HUES64 (cell line): ENCODE measurements at regions not wholly inside any gene's neighbourhood (a gene's known extent, or its start where the extent isn't known, plus 50 kb on each side); places are given as distances from the start of the nearest gene placed in this dataset.
A peak's percentile ranks its signal among the peaks of the same experiment; 100 is the strongest.

ENCODE experiments used
- H3K27ac ChIP-seq: 2 replicates; pipeline ENCODE4 v1.7.0; 2013; ENCODE audit warnings: low read depth, low read length, inconsistent platforms
- H3K27me3 ChIP-seq: 2 replicates; pipeline ENCODE4 v1.6.1; 2013; ENCODE audit warnings: mild to moderate bottlenecking, low read length; ENCODE audit not compliant: insufficient read depth
- H3K36me3 ChIP-seq: 2 replicates; pipeline ENCODE4 v1.6.1; 2013; ENCODE audit warnings: mild to moderate bottlenecking, low read length; ENCODE audit not compliant: insufficient read depth
- H3K4me1 ChIP-seq: 2 replicates; pipeline ENCODE4 v1.6.1; 2013; ENCODE audit warnings: mild to moderate bottlenecking, low read length, moderate library complexity; ENCODE audit not compliant: insufficient read depth
- H3K4me3 ChIP-seq: 2 replicates; pipeline ENCODE4 v1.5.1; 2013; ENCODE audit warnings: mild to moderate bottlenecking, low read length, moderate library complexity
- H3K9ac ChIP-seq: 2 replicates; pipeline ENCODE4 v1.6.1; 2013; ENCODE audit warnings: mild to moderate bottlenecking, low read depth, low read length
- H3K9me3 ChIP-seq: 2 replicates; pipeline ENCODE4 v1.6.1; 2013; ENCODE audit warnings: low read depth, low read length; ENCODE audit not compliant: insufficient read depth
- WGBS: fragments of 150-250, 120-280 bp; methylation state at CpG from one replicate; pipeline ENCODE4 v1.1.7; 2013; ENCODE audit warnings: missing lambda C conversion rate; 5-methylcytosine and 5-hydroxymethylcytosine counted together

DNA sequence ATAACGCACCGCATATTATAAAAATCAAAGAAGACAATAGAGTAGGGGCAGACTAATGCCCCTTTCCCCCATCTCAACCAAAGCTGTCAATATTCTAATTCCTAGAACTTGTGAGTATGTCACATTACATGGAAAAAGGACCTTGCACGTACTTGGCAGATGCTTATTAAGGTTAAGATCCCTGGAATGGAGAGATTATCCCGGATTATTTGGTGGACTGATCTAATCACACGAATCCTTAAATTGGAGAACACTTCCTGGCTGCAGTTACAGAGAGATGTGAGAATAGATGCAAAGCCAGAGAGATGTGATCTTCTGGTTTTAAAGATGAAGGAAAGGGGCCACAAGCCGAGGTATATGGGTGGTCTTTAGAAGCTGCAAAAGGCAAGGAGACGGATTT, 548.7 kb downstream of the SPRY1 start:
- WGBS, result 96% methylated on average over 5 of the region's 7 CpGs
- H3K9ac ChIP-seq, result no peak overlapping the region
- no peak overlapping the region for H3K27ac ChIP-seq
- no peaks in the 10 kb centered on the region for H3K9me3 ChIP-seq
- H3K4me1 ChIP-seq, result no peaks in the 10 kb centered on the region; the same call in 1 of the 2 replicates
- no peak overlapping the region for H3K4me3 ChIP-seq
- H3K27me3 ChIP-seq, result no peaks in the 10 kb centered on the region
- no peaks in the 10 kb centered on the region for H3K36me3 ChIP-seq

DNA sequence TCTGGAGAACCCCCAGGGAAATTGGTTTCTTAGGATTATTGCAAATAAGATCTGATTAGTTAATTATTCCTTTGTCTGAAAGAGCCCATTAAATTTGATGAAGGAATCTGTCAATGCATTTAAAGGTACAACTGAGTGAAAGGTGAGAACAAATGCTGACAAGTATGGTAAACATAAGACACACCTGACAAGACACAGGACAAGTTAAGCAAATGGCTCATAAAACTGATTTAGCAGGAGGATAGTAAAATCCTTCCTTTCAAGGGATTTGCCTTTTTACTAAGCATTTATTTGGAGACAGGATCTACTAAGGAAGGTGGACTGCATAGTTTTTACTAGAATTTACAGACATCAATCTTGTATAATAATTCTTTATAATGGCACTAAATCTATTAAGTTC, 553.9 kb downstream of the SPRY1 start:
- Histone ChIP-seq H3K4me1 (peaks cover 14% of the 10 kb centered on the region), H3K9me3 (no peaks in the 10 kb centered on the region; the same call in 1 of the 2 replicates), H3K4me3 (no peak overlapping the region), H3K36me3 (no peaks in the 10 kb centered on the region), H3K9ac (no peak overlapping the region), H3K27me3 (no peaks in the 10 kb centered on the region), H3K27ac (no peak overlapping the region)

DNA sequence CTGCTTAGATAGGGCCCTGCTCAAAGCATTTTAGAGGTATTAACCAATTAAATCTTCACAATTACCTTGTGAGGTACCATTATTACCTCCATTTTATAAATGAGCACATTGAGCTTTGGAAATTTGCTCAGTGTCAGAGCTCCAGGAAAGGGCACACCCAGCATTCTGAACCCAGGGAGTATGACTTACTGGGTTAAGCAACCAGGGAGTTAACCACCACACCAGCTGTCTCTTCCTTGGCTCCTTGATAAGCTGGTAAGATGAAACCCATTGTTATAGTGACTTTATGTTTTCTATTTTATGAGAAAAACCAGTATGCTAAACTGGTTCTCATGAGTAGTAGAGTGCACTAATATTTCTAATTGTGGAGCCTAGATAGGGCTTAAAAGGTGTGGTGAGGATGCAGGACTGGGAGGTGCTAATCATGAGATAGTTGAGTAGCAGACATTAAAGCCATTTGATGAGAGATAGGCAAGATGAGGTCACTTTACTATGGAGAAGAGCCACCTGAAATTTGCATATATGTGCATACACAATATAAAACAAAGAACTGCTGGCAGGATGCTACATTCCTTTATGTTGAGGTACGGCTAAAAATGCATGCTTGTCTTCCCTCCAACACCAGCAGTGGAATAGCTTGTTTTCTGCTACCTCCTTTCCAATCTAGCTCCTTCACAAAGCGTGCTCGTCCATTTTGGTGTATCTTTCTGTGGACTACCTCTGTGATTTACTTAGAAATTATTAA, 556.1 kb downstream of the SPRY1 start:
- H3K4me1 ChIP-seq, result peaks cover 14% of the 10 kb centered on the region
- H3K27ac ChIP-seq, result peak overlapping the region; percentile 66
- no peaks in the 10 kb centered on the region for H3K27me3 ChIP-seq
- 57% methylated on average over 3 of the region's 3 CpGs for WGBS
- no peaks in the 10 kb centered on the region; the same call in 1 of the 2 replicates for H3K9me3 ChIP-seq
- H3K36me3 ChIP-seq, result no peaks in the 10 kb centered on the region
- no peak overlapping the region for H3K4me3 ChIP-seq
- H3K9ac ChIP-seq, result no peak overlapping the region

DNA sequence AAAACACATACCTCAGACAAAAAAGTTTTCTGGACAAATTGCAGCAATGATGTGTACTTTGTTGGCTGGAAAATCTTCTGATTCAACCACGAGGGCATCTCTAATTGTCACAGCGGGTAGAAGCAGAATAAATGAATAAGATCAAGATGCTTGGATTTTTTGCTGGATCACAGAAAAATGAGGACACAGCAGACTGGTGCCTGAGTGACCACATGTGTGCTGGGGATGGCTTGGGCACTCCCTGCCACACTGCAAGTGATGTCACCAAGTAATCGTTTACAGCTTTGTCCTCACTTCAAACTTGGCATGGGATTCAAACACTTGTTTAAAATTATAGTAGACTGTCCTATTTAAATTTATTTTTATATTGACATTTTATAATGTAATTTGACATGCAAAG, 557.0 kb downstream of the SPRY1 start:
- Histone ChIP-seq H3K27ac (peak overlapping the region; percentile 66), H3K4me1 (peaks cover 14% of the 10 kb centered on the region), H3K9me3 (no peaks in the 10 kb centered on the region; the same call in 1 of the 2 replicates), H3K36me3 (no peaks in the 10 kb centered on the region), H3K4me3 (no peak overlapping the region), H3K27me3 (no peaks in the 10 kb centered on the region), H3K9ac (0 out of 2 replicates have a peak overlapping the region, but pooled peaks have one; percentile 7)
- 97% methylated on average over 3 of the region's 3 CpGs for WGBS

DNA sequence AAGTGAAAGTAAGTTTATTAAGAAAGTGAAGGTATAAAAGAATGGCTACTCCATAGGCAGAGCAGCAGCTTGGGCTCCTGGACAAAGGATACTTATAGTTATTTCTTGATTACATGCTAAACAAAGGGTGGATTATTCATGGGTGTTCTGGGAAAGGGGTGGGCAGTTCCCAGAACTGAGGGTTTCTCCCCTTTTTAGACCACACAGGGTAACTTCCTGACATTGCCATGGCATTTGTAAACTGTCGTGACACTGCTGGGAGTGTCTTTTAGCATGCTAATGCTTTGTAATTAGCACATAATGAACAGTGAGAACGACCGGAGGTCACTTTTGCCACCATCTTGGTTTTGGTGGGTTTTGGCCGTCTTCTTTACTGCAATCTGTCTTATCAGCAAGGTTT, 557.6 kb downstream of the SPRY1 start:
- 84% methylated on average over 4 of the region's 4 CpGs for WGBS
- H3K9ac ChIP-seq, result no peak overlapping the region
- no peak overlapping the region for H3K4me3 ChIP-seq
- H3K27me3 ChIP-seq, result no peaks in the 10 kb centered on the region
- H3K27ac ChIP-seq, result no peak overlapping the region
- H3K36me3 ChIP-seq, result no peaks in the 10 kb centered on the region
- peaks cover 14% of the 10 kb centered on the region for H3K4me1 ChIP-seq
- no peaks in the 10 kb centered on the region; the same call in 1 of the 2 replicates for H3K9me3 ChIP-seq

DNA sequence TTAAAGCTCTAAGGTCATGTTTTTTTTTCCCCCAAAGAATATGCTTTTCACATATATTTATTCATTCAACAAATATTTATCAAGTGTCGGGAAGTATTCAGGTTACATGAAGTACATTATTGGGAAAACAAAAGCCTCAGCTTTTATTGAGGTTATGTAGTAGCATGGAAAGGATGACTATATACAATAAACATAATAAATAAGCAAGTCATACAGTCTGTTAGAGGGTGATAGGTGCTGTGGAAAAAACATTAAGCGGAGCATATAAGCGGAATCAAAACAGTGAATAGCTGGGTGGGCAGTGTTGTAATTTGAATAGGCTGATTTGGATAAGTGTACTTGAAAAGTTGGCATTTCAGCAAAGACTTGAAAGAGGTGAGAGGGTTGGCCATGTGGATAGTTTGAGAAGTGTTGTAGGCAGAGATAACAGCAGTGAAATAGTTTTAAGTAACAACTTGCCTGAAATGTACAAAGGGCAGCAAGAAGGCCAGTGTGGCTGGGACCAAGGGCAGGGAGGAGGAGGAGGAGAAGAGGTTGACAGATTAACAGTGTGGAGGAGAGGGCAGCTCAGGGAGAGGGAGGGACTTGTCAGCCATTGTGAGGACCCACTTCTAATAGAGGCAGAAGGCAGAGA, 558.7 kb downstream of the SPRY1 start:
- Histone ChIP-seq H3K4me3 (no peak overlapping the region), H3K4me1 (peaks cover 14% of the 10 kb centered on the region), H3K36me3 (no peaks in the 10 kb centered on the region), H3K27ac (no peak overlapping the region), H3K9ac (no peak overlapping the region), H3K9me3 (no peaks in the 10 kb centered on the region; the same call in 1 of the 2 replicates), H3K27me3 (no peaks in the 10 kb centered on the region)
- WGBS, result 97% methylated on average over 2 of the region's 3 CpGs

DNA sequence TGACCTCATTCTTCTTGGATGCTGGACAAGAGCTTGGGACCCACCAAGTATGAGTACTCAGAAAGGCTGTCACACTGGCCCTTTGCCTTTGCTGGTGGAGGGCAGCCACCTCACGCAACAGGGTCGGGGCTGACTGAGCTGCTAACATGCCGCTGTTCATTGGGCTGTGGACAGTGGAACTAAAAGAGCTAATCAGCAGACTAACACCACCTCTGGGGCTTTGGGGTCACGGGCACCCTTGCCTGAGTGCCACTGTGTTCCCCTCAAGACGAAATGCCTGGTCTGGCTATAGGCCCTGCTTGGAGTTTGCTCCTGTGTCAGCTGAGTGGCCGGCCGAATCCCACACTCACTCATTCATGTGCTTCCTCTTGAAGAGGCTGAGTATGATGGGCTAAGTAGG, 559.6 kb downstream of the SPRY1 start:
- WGBS, result 95% methylated on average over 7 of the region's 7 CpGs
- Histone ChIP-seq H3K36me3 (no peaks in the 10 kb centered on the region), H3K9me3 (no peaks in the 10 kb centered on the region; the same call in 1 of the 2 replicates), H3K9ac (no peak overlapping the region), H3K4me3 (no peak overlapping the region), H3K27ac (no peak overlapping the region), H3K4me1 (peaks cover 14% of the 10 kb centered on the region), H3K27me3 (no peaks in the 10 kb centered on the region)

DNA sequence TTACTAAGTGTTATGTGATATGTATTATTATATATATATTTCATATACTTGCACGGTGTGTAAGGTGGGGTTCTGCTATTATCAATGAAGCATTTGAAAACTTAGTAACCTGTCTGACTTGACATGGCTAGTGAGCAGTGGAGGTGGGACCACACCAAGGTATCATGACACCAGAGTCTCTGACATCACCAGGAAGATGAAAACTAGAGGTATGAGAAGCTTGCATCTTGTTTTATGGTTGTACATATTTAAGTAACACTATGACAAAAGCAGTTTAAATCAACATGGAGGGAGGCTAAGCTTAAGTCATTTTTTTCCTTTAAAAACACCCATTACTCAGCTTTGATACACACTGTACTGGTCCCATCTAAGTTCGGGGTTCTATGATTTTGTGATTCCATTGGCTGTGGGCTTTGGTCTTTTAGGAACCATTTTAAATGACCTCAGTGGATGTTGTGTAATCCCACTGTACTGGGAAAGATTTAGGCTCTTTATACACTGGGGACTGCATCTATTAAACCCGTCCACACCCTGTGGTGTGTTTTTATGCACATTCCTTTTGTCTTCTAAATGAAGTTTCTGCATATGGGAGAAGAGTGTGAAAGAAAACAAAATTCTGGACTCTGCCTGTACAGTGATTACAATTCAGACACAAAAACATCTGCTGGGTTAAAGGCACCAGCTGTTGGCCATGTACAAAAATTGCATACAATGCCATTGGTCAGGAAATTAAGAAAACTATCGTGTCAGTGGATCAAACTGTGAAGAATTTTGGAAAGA, 570.6 kb downstream of the SPRY1 start:
- Histone ChIP-seq H3K9me3 (0 out of 2 replicates have a peak, but pooled peaks cover 1% of the 10 kb centered on the region), H3K27me3 (no peaks in the 10 kb centered on the region), H3K27ac (no peak overlapping the region), H3K9ac (no peak overlapping the region), H3K4me1 (peaks cover 5% of the 10 kb centered on the region; the same call in 1 of the 2 replicates), H3K4me3 (no peak overlapping the region), H3K36me3 (no peaks in the 10 kb centered on the region)
- WGBS, result 96% methylated on average over 4 of the region's 4 CpGs

DNA sequence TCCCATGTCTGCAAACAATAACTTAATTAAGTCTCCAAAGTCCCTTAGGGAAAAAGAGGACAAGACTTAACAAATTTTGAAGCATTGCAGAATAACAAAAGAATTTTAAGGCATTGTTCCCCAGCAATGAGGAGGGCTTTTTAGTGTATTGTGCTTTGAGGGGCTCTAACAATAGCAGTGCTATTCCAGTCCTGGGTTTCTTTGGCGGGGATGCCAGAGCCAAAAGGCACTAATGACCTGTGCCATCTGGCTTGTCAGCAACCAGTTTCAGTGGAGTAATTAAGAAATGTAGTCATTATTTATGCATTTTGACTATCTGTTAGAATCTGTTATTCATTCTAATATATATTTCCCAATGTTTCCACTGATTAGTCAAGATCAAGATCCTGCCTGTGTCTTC, 575.4 kb downstream of the SPRY1 start:
- Histone ChIP-seq H3K27me3 (no peaks in the 10 kb centered on the region), H3K4me3 (no peak overlapping the region), H3K9ac (no peak overlapping the region), H3K9me3 (peaks cover 27% of the 10 kb centered on the region), H3K27ac (no peak overlapping the region), H3K4me1 (peaks cover 27% of the 10 kb centered on the region), H3K36me3 (no peaks in the 10 kb centered on the region)
- WGBS, result 93% methylated on average over 1 of the region's 1 CpG

DNA sequence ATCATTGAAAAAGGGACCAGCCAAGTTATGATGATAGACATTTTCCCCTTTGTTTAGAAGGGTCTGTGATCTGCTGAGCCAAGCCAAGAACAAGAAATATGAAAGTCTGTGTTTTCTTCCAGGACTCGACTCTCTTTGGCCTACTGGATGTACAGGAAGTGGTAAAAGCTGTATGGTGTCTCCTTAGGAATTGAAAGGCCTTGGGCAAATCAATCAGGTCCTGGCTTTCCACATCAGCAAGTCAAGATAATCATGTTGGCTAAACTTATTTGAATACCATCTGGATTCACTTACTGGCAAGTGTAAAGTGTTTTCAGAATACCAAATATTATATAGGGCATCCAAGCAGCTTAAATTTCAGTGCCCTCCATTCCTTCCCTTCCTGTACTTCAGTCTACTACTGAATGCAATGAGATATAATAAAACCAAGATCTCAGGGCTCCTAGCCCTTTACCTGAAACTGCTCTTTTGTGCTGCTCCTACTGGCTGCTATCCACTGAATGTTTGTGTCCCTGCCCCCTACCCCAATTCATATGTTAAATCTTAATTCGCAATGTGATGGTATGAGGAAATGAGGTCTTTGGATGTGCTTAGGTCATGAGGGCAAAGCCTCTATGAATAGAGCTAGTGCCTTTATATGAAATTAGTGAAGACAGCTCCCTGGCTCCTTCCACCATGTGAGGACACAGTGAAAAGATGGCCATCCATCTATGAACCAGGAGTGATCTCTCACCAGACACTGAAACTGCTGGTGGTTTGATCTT, 578.0 kb downstream of the SPRY1 start:
- H3K4me3 ChIP-seq, result no peak overlapping the region
- peak overlapping the region; percentile 77 for H3K27ac ChIP-seq

More for the DNA sequence above, 578.0 kb downstream of the SPRY1 start:
- WGBS, result 78% methylated on average over 2 of the region's 2 CpGs
- Histone ChIP-seq H3K4me1 (peaks cover 39% of the 10 kb centered on the region), H3K36me3 (no peaks in the 10 kb centered on the region), H3K27me3 (no peaks in the 10 kb centered on the region), H3K9ac (no peak overlapping the region), H3K9me3 (peaks cover 41% of the 10 kb centered on the region)
